H9 (cell line): ENCODE measurements at regions not wholly inside any gene's neighbourhood (a gene's known extent, or its start where the extent isn't known, plus 50 kb on each side); places are given as distances from the start of the nearest gene placed in this dataset.

Experiments used
- DNase-seq: peaks from one replicate; pipeline ENCODE4 v3.0.0-alpha.2; 2017
- H2AFZ ChIP-seq: one replicate; pipeline ENCODE4 v1.6.1; 2013; ENCODE audit warnings: mild to moderate bottlenecking, low read length, control low read depth, moderate library complexity
- H2AK5ac ChIP-seq: 2 replicates; pipeline ENCODE4 v1.6.1; 2013; ENCODE audit warnings: low read length, control low read depth, mixed read lengths; ENCODE audit not compliant: insufficient read length
- H2BK120ac ChIP-seq: one replicate; pipeline ENCODE4 v1.6.1; 2013; ENCODE audit warnings: low read depth, mild to moderate bottlenecking, low read length, control low read depth, inconsistent platforms; ENCODE audit not compliant: poor library complexity, severe bottlenecking
- H2BK12ac ChIP-seq: 2 replicates; pipeline ENCODE4 v1.6.1; 2013; ENCODE audit warnings: low read length, control low read depth, mixed read lengths, low read depth; ENCODE audit not compliant: insufficient read length
- H2BK15ac ChIP-seq: 2 replicates; pipeline ENCODE4 v1.6.1; 2013; ENCODE audit warnings: low read depth, low read length, control low read depth
- H2BK20ac ChIP-seq: one replicate; pipeline ENCODE4 v1.6.1; 2013; ENCODE audit warnings: low read depth, mild to moderate bottlenecking, low read length, control low read depth, inconsistent platforms; ENCODE audit not compliant: poor library complexity, severe bottlenecking
- H2BK5ac ChIP-seq: 2 replicates; pipeline ENCODE4 v1.6.1; 2013; ENCODE audit warnings: low read length, control low read depth, mixed read lengths; ENCODE audit not compliant: insufficient read length
- H3K14ac ChIP-seq: 2 replicates; pipeline ENCODE4 v1.6.1; 2013; ENCODE audit warnings: low read length, control low read depth; ENCODE audit not compliant: insufficient read depth
- H3K18ac ChIP-seq: 2 replicates; pipeline ENCODE4 v1.6.1; 2013; ENCODE audit warnings: low read depth, mild to moderate bottlenecking, mixed read lengths, low read length, control low read depth; ENCODE audit not compliant: insufficient read length
- H3K23ac ChIP-seq: 2 replicates; pipeline ENCODE4 v1.6.1; 2013; ENCODE audit warnings: low read length, control low read depth, mixed read lengths, low read depth; ENCODE audit not compliant: insufficient read length
- H3K23me2 ChIP-seq: 2 replicates; pipeline ENCODE4 v1.6.1; 2013; ENCODE audit warnings: low read depth, mild to moderate bottlenecking, mixed read lengths, low read length, control low read depth; ENCODE audit not compliant: insufficient read length, poor library complexity, severe bottlenecking
- H3K27ac ChIP-seq: 2 replicates; pipeline ENCODE4 v1.5.1; 2013; ENCODE audit warnings: low read length, control low read depth, mixed read lengths, low read depth; ENCODE audit not compliant: insufficient read length
- H3K27me3 ChIP-seq: 2 replicates; pipeline ENCODE4 v1.6.1; 2013; ENCODE audit warnings: low read length, control low read depth, inconsistent platforms; ENCODE audit not compliant: insufficient read depth
- H3K4ac ChIP-seq: 2 replicates; pipeline ENCODE4 v1.6.1; 2013; ENCODE audit warnings: low read depth, mild to moderate bottlenecking, control low read depth, inconsistent platforms, low read length, moderate library complexity
- H3K4me1 ChIP-seq: 2 replicates; pipeline ENCODE4 v1.6.1; 2013; ENCODE audit warnings: low read length, control low read depth, inconsistent platforms; ENCODE audit not compliant: insufficient read depth
- H3K4me2 ChIP-seq: 2 replicates; pipeline ENCODE4 v1.6.1; 2013; ENCODE audit warnings: low read length, control low read depth, mixed read lengths; ENCODE audit not compliant: insufficient read length, insufficient read depth
- H3K56ac ChIP-seq: 2 replicates; pipeline ENCODE4 v1.6.1; 2013; ENCODE audit warnings: low read depth, mild to moderate bottlenecking, mixed read lengths, low read length, control low read depth; ENCODE audit not compliant: insufficient read length
- H3K79me1 ChIP-seq: 2 replicates; pipeline ENCODE4 v1.6.1; 2013; ENCODE audit warnings: low read depth, mild to moderate bottlenecking, moderate library complexity, low read length, control low read depth, inconsistent platforms; ENCODE audit not compliant: insufficient read depth, poor library complexity, severe bottlenecking
- H3K79me2 ChIP-seq: 2 replicates; pipeline ENCODE4 v1.6.1; 2013; ENCODE audit warnings: low read length, control low read depth, inconsistent platforms; ENCODE audit not compliant: insufficient read depth
- H3K9ac ChIP-seq: 2 replicates; pipeline ENCODE4 v1.6.1; 2013; ENCODE audit warnings: low read length, control low read depth, mixed read lengths; ENCODE audit not compliant: insufficient read length; ENCODE audit errors: extremely low read depth
- H3K9me3 ChIP-seq: one replicate; pipeline ENCODE4 v1.6.1; 2013; ENCODE audit warnings: low read depth, low read length, inconsistent platforms; ENCODE audit not compliant: control insufficient read depth
- H3T11ph ChIP-seq: one replicate; pipeline ENCODE4 v1.6.1; 2013; ENCODE audit warnings: mild to moderate bottlenecking, low read length, control low read depth, inconsistent platforms
- H4K20me1 ChIP-seq: one replicate; pipeline ENCODE4 v1.6.1; 2013; ENCODE audit not compliant: control insufficient read depth, insufficient read length, insufficient read depth
- H4K5ac ChIP-seq: 2 replicates; pipeline ENCODE4 v1.6.1; 2013; ENCODE audit warnings: low read depth, mild to moderate bottlenecking, mixed read lengths, low read length, control low read depth; ENCODE audit not compliant: insufficient read length
- H4K8ac ChIP-seq: replicated peaks from 2 replicates; pipeline ENCODE4 v1.6.1; 2013; ENCODE audit warnings: low read length, control low read depth, mixed read lengths, low read depth; ENCODE audit not compliant: insufficient read length
- H4K91ac ChIP-seq: 2 replicates; pipeline ENCODE4 v1.6.1; 2013; ENCODE audit warnings: low read depth, mild to moderate bottlenecking, moderate library complexity, mixed read lengths, low read length, control low read depth; ENCODE audit not compliant: insufficient read length
- H3K27ac Mint-ChIP-seq, 3 experiments: 2 replicates in 2 of 3; 3 replicates in 1 of 3; pipeline ENCODE4 v1.8.0; 2020 to 2021; ENCODE audit warnings: mixed read lengths in 3 of 3, mild to moderate bottlenecking in 1 of 3, moderate library complexity in 1 of 3
- H3K27me3 Mint-ChIP-seq: 2 replicates; pipeline ENCODE4 v1.8.0; 2021; ENCODE audit warnings: low read depth, mild to moderate bottlenecking, moderate library complexity, mixed read lengths
- H3K36me3 Mint-ChIP-seq, 3 experiments: 2 replicates in 2 of 3; 3 replicates in 1 of 3; pipeline ENCODE4 v1.8.0; 2020 to 2021; ENCODE audit warnings: low read depth in 3 of 3, mixed read lengths in 3 of 3; ENCODE audit not compliant: insufficient read depth in 1 of 3
- H3K4me1 Mint-ChIP-seq, 2 experiments: 2 replicates each; pipeline ENCODE4 v1.8.0; 2020; ENCODE audit warnings: mixed read lengths in 2 of 2
- H3K4me3 Mint-ChIP-seq, 2 experiments: 2 replicates in 1 of 2; 3 replicates in 1 of 2; pipeline ENCODE4 v1.8.0; 2020 to 2021; ENCODE audit warnings: mild to moderate bottlenecking in 2 of 2, mixed read lengths in 2 of 2, moderate library complexity in 1 of 2
- H3K9me3 Mint-ChIP-seq, 2 experiments: 2 replicates in 1 of 2; 3 replicates in 1 of 2; pipeline ENCODE4 v1.8.0; 2020; ENCODE audit warnings: mild to moderate bottlenecking in 2 of 2, mixed read lengths in 2 of 2, moderate library complexity in 1 of 2
- CTCF ChIP-seq: fragments of 200-600 bp; sonication (generic); conservative IDR thresholded peaks from 3 replicates; pipeline ENCODE4 v1.8.0; 2021; ENCODE audit warnings: antibody characterized with exemption, mild to moderate bottlenecking
- WGBS: extraction: QIAGEN DNeasy Blood & Tissue Kit; methylation state at CpG from one replicate; pipeline ENCODE4 v1.1.7; 2013; ENCODE audit warnings: missing lambda C conversion rate, low lambda C conversion rate, mixed read lengths; ENCODE audit not compliant: insufficient read length; ENCODE audit errors: extremely low coverage; 5-methylcytosine and 5-hydroxymethylcytosine counted together

DNA sequence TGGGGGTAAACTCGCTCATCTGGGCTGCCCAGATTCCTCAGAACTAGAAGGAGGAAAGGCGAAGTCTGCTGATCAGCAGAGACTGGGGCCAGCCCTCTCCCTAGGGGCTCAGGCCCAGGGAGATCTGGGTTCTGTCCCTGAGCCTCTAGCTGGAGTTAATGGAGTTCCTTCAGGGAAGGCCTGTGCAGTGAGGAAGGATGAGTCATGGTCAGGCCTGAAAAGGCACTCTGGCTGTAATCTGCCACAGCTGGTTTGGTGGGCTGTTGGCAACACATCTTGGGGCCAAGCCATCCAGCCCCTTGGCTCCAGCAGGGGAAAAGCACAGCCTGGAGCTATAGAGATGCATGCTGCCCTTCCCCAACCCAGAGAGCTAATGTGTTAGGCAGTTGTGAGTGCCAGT, 459.6 kb downstream of the PRELID2 start:
- no peak overlapping the region for H4K5ac ChIP-seq
- no peaks in the 10 kb centered on the region for H3K9me3 ChIP-seq
- no peak overlapping the region for H2AK5ac ChIP-seq
- H3K79me1 ChIP-seq: no peaks in the 10 kb centered on the region
- H2AFZ ChIP-seq: no peak overlapping the region
- H3K4me2 ChIP-seq: no peak overlapping the region
- no peak overlapping the region for H2BK5ac ChIP-seq
- no peak overlapping the region for H3K4ac ChIP-seq
- no peaks in the 10 kb centered on the region for H4K20me1 ChIP-seq
- peaks cover 5% of the 10 kb centered on the region; the same call in 1 of the 2 replicates for H3K27me3 Mint-ChIP-seq
- no peak overlapping the region for H2BK120ac ChIP-seq
- peaks cover 7 to 66% (median 48%) of the 10 kb centered on the region in 3 experiments for H3K36me3 Mint-ChIP-seq
- no peak overlapping the region for H3K27ac Mint-ChIP-seq
- no peak overlapping the region for H3K56ac ChIP-seq
- H3T11ph ChIP-seq: no peak overlapping the region
- no peak for DNase-seq
- H3K4me1 ChIP-seq: no peaks in the 10 kb centered on the region
- no peak overlapping the region for H2BK15ac ChIP-seq
- no peaks in the 10 kb centered on the region for H3K23me2 ChIP-seq
- H2BK12ac ChIP-seq: no peak overlapping the region
- no peak overlapping the region for H3K9ac ChIP-seq
- no peaks in the 10 kb centered on the region for H3K79me2 ChIP-seq
- H4K91ac ChIP-seq: no peak overlapping the region
- no peak overlapping the region for H2BK20ac ChIP-seq
- no CpG with 5 or more reads among the region's 2 CpGs for WGBS
- H3K9me3 Mint-ChIP-seq: peaks cover 66 to 69% of the 10 kb centered on the region in 2 experiments
- no peak overlapping the region for H3K18ac ChIP-seq
- H3K23ac ChIP-seq: no peak overlapping the region
- no peaks in the 10 kb centered on the region for H3K4me1 Mint-ChIP-seq
- no peak overlapping the region for H4K8ac ChIP-seq
- no peak overlapping the region for H3K14ac ChIP-seq
- no peaks in the 10 kb centered on the region for H3K27me3 ChIP-seq
- no peak overlapping the region for H3K27ac ChIP-seq
- H3K4me3 Mint-ChIP-seq: no peak overlapping the region
- no peak for TF ChIP-seq CTCF
